Keratinocyte (primary cell): ENCODE measurements at regions not wholly inside any gene's neighbourhood (a gene's known extent, or its start where the extent isn't known, plus 50 kb on each side); places are given as distances from the start of the nearest gene placed in this dataset.

Source experiments
- DNase-seq: peaks from one replicate; pipeline ENCODE4 v3.0.0-alpha.2; 2011; ENCODE audit warnings: low read depth, missing footprints, low spot score
- FAIRE-seq: peaks from 2 replicates; lab custom pipeline; 2011; peaks lifted over from hg19 to GRCh38; lab: Jason Lieb, UNC
- H2AFZ ChIP-seq: 2 replicates; pipeline ENCODE4 v1.6.0; 2012; ENCODE audit warnings: low read length, control low read depth, inconsistent platforms; ENCODE audit not compliant: control insufficient read depth
- H3K27ac ChIP-seq: 2 replicates; pipeline ENCODE4 v1.5.1; 2011; ENCODE audit warnings: low read length; ENCODE audit not compliant: control insufficient read depth, insufficient read depth
- H3K27me3 ChIP-seq: 3 replicates; pipeline ENCODE4 v1.6.0; 2011; ENCODE audit warnings: low read length; ENCODE audit not compliant: control insufficient read depth, insufficient read depth; ENCODE audit errors: extremely low read depth
- H3K36me3 ChIP-seq, 2 experiments: 2 replicates in 1 of 2; 3 replicates in 1 of 2; pipeline ENCODE4 v1.5.1; 2011; ENCODE audit warnings: low read length in 2 of 2, mild to moderate bottlenecking in 1 of 2; ENCODE audit not compliant: control insufficient read depth in 2 of 2, insufficient read depth in 2 of 2; ENCODE audit errors: extremely low read depth in 1 of 2
- H3K4me1 ChIP-seq: 3 replicates; pipeline ENCODE4 v1.5.1; 2011; ENCODE audit warnings: low read length; ENCODE audit not compliant: control insufficient read depth, insufficient read depth; ENCODE audit errors: extremely low read depth
- H3K4me2 ChIP-seq: 3 replicates; pipeline ENCODE4 v1.6.0; 2011; ENCODE audit warnings: low read depth, low read length; ENCODE audit not compliant: control insufficient read depth, insufficient read depth; ENCODE audit errors: extremely low read depth
- H3K4me3 ChIP-seq, 3 experiments: fragments of 200-600 bp in 1 of 3; sonication (generic) in 1 of 3; 2 replicates in 2 of 3; 3 replicates in 1 of 3; pipeline ENCODE4 v1.5.1; 2011 to 2016; ENCODE audit warnings: low read length in 3 of 3, mild to moderate bottlenecking in 3 of 3, control low read depth in 2 of 3, inconsistent platforms in 1 of 3, low read depth in 1 of 3, mixed read lengths in 1 of 3, mixed run types in 1 of 3, moderate library complexity in 1 of 3; ENCODE audit not compliant: control insufficient read depth in 2 of 3, insufficient read depth in 2 of 3; ENCODE audit errors: extremely low read depth in 1 of 3
- H3K79me2 ChIP-seq: 2 replicates; pipeline ENCODE4 v1.6.0; 2012; ENCODE audit warnings: low read length; ENCODE audit not compliant: control insufficient read depth, insufficient read depth
- H3K9ac ChIP-seq: 3 replicates; pipeline ENCODE4 v1.6.0; 2011; ENCODE audit warnings: low read length; ENCODE audit not compliant: control insufficient read depth, insufficient read depth; ENCODE audit errors: extremely low read depth
- H3K9me1 ChIP-seq: 3 replicates; pipeline ENCODE4 v1.6.0; 2011; ENCODE audit warnings: low read length; ENCODE audit not compliant: control insufficient read depth, insufficient read depth; ENCODE audit errors: extremely low read depth
- H3K9me3 ChIP-seq: 2 replicates; pipeline ENCODE4 v1.5.1; 2012; ENCODE audit warnings: low read depth, low read length; ENCODE audit not compliant: control insufficient read depth
- H4K20me1 ChIP-seq: 3 replicates; pipeline ENCODE4 v1.6.0; 2011; ENCODE audit warnings: low read length; ENCODE audit not compliant: control insufficient read depth, insufficient read depth; ENCODE audit errors: extremely low read depth
- EZH2 ChIP-seq: IDR thresholded peaks from one replicate; pipeline ENCODE4 v1.6.1; 2012; ENCODE audit warnings: inconsistent platforms, mild to moderate bottlenecking, low read length, moderate library complexity
- dilution Hi-C: fragments of 300-500 bp; cut with MboI; formaldehyde crosslinking; loops from one replicate; pipeline ENCODE4 v1.7.0; 2020; ENCODE audit warnings: low sequenced_read_pairs; ENCODE audit not compliant: extremely low pct_ligation_motif_present
- TF ChIP-seq, protein P1 (sequence below), 3 experiments: IDR thresholded peaks in 1 of 3; conservative IDR thresholded peaks in 1 of 3; optimal IDR thresholded peaks in 1 of 3; 2 replicates in 2 of 3; 3 replicates in 1 of 3; pipeline versions ENCODE3 to v1.5.1; 2011; ENCODE audit warnings: low read length in 3 of 3, mild to moderate bottlenecking in 3 of 3, moderate library complexity in 2 of 3, control low read depth in 1 of 3, inconsistent platforms in 1 of 3; ENCODE audit not compliant: insufficient read depth in 2 of 3; ENCODE audit errors: extremely low read depth in 1 of 3

- Histone ChIP-seq H3K4me3 (no peak overlapping the region), H2AFZ (no peak overlapping the region), H3K27ac (no peak overlapping the region), H3K4me1 (no peaks in the 10 kb centered on the region), H3K9me3 (peaks cover 1% of the 10 kb centered on the region), H3K9me1 (no peaks in the 10 kb centered on the region), H3K36me3 (no peaks in the 10 kb centered on the region), H4K20me1 (no peaks in the 10 kb centered on the region), H3K79me2 (no peaks in the 10 kb centered on the region), H3K4me2 (no peak overlapping the region), H3K9ac (no peak overlapping the region), H3K27me3 (no peaks in the 10 kb centered on the region)
- FAIRE-seq (no peak), DNase-seq (no peak)
- no peak for TF ChIP-seq EZH2
- TF ChIP-seq, protein P1, sequence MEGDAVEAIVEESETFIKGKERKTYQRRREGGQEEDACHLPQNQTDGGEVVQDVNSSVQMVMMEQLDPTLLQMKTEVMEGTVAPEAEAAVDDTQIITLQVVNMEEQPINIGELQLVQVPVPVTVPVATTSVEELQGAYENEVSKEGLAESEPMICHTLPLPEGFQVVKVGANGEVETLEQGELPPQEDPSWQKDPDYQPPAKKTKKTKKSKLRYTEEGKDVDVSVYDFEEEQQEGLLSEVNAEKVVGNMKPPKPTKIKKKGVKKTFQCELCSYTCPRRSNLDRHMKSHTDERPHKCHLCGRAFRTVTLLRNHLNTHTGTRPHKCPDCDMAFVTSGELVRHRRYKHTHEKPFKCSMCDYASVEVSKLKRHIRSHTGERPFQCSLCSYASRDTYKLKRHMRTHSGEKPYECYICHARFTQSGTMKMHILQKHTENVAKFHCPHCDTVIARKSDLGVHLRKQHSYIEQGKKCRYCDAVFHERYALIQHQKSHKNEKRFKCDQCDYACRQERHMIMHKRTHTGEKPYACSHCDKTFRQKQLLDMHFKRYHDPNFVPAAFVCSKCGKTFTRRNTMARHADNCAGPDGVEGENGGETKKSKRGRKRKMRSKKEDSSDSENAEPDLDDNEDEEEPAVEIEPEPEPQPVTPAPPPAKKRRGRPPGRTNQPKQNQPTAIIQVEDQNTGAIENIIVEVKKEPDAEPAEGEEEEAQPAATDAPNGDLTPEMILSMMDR (optimal IDR thresholded peaks at IDR 0.05 in 1 of 3, IDR thresholded peaks at IDR 0.05 in 1 of 3, conservative IDR thresholded peaks at IDR 0.05 in 1 of 3; ENCODE audit: extremely low read depth in 1 of 3, insufficient read depth in 2 of 3, low read length in 3 of 3) = no peak
- dilution Hi-C loops = no loop called here
Observed at GRCh38 chr5:2387634-2388325, 363.7 kb downstream of the IRX2 start.

GRCh38 chr5:2387250-2387633 lies 364.2 kb downstream of the IRX2 start:
- dilution Hi-C loops = no loop called here
- Histone ChIP-seq H4K20me1 (no peaks in the 10 kb centered on the region), H3K27ac (no peak overlapping the region), H3K36me3 (no peaks in the 10 kb centered on the region), H3K79me2 (no peaks in the 10 kb centered on the region), H3K4me3 (no peak overlapping the region), H3K27me3 (no peaks in the 10 kb centered on the region), H3K9ac (no peak overlapping the region), H3K4me2 (no peak overlapping the region), H3K9me3 (peaks cover 1% of the 10 kb centered on the region), H2AFZ (no peak overlapping the region), H3K9me1 (no peaks in the 10 kb centered on the region), H3K4me1 (no peaks in the 10 kb centered on the region)
- FAIRE-seq = no peak
- DNase-seq = no peak
- TF ChIP-seq, protein P1 (optimal IDR thresholded peaks at IDR 0.05 in 1 of 3, IDR thresholded peaks at IDR 0.05 in 1 of 3, conservative IDR thresholded peaks at IDR 0.05 in 1 of 3; ENCODE audit: extremely low read depth in 1 of 3, insufficient read depth in 2 of 3, low read length in 3 of 3) = no peak
- TF ChIP-seq EZH2 = no peak
